ENCODE measurements at regions not wholly inside any gene's neighbourhood (a gene's known extent, or its start where the extent isn't known, plus 50 kb on each side); places are given as distances from the start of the nearest gene placed in this dataset.

DNA sequence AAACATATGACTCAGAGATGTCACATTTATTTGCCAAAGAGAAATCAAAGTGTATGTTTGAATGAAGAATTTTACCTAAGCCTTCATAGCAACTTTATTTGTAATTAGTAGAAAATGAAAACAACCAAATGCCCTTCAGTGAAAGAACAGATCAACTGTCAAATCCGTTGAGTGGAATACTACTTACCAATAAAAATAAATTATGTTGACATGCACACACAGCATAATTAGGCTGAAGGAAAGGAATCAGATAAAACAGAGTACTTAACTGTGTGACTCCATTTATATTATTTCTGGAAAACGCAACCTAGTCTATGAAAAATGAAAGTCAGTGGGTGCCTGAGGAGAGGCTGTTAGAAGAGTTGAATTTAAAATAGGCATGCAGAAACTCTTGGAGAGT lies 1034.6 kb upstream of the PCDH9 start:
- TF ChIP-seq, protein P1, sequence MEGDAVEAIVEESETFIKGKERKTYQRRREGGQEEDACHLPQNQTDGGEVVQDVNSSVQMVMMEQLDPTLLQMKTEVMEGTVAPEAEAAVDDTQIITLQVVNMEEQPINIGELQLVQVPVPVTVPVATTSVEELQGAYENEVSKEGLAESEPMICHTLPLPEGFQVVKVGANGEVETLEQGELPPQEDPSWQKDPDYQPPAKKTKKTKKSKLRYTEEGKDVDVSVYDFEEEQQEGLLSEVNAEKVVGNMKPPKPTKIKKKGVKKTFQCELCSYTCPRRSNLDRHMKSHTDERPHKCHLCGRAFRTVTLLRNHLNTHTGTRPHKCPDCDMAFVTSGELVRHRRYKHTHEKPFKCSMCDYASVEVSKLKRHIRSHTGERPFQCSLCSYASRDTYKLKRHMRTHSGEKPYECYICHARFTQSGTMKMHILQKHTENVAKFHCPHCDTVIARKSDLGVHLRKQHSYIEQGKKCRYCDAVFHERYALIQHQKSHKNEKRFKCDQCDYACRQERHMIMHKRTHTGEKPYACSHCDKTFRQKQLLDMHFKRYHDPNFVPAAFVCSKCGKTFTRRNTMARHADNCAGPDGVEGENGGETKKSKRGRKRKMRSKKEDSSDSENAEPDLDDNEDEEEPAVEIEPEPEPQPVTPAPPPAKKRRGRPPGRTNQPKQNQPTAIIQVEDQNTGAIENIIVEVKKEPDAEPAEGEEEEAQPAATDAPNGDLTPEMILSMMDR (IDR thresholded peaks at IDR 0.05; ENCODE audit: low read depth, low read length), result no peak
- DNase-seq (ENCODE audit: extremely low read depth, low read depth), result no peak

DNA sequence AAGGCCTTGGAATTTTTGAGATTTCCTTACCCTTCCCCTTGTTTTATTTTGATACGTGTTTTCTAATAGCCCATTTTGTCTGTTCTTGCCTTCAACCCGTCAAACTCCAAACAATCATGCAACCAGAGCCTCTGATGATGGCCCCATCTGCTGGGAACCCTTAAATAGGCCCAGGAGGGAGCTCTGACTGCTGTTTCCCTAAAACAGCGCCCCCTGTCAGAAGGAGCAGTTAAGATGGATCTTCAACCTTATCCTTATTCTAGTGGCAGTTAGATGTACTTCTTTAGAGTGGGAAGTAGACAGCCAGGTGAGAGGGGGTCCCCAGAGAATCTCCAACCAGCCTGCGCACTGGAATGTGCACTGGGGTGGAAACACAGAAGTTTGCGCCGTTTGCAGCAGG lies 1031.0 kb upstream of the PCDH9 start:
- TF ChIP-seq, protein P1 (IDR thresholded peaks at IDR 0.05; ENCODE audit: low read depth, low read length), result no peak
- no peak for DNase-seq (ENCODE audit: extremely low read depth, low read depth)

DNA sequence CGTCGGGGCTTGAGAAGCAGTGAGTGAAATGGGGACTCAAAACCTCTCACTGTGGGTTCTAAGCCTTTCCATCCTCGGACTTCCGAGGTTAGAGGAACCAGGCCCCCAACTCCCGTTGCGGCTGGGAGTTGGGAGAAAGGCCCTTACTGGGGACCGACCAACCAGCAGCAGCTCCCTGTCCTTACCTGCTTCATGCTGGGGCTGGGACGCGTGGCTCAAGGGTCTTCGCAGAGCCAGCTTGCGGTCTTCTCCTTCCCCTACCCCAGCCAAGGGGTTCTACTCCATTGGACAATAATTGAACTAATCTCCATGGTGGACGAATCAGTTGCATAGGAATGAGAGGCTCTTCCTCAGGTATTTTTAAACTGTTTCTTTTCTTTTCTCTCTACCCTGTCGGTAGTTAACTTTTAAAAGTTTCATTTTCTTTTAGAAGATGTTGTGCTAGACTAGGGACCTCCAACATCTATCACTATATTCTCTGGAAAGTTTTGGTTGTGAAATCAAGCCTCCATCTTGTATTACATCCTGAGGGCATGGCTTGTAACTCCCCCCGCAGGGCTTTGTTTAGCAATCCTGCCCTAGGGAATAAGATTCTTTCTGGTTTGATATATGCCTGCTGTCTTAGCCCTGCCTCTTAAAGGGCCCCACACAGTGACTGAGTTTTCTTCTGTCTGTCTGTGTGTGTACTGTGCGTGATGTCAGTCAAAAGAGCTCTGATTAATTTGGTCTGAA lies 1027.1 kb upstream of the PCDH9 start:
- DNase-seq (ENCODE audit: extremely low read depth, low read depth), result no peak
- TF ChIP-seq, protein P1 (IDR thresholded peaks at IDR 0.05; ENCODE audit: low read depth, low read length), result no peak

DNA sequence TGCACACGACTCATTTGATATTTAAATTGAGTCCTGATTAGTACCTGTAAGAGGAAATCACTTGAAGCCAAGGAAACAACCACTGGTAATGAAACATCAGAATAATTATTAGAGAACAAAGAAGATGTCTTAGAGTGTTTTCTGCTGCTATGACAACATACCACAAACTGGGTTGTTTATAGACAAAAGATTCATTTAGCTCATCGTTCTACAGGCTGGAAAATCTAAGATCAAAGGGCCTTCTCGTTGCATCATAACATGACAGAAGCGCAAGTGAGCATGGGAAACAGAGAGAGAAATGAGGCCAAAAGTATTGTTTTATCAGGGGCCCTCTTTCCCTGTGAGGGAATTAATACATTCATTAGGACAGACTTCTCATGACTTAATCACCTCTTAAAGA lies 1024.0 kb upstream of the PCDH9 start:
- no peak for DNase-seq (ENCODE audit: extremely low read depth, low read depth)
- TF ChIP-seq, protein P1 (IDR thresholded peaks at IDR 0.05; ENCODE audit: low read depth, low read length), result no peak

DNA sequence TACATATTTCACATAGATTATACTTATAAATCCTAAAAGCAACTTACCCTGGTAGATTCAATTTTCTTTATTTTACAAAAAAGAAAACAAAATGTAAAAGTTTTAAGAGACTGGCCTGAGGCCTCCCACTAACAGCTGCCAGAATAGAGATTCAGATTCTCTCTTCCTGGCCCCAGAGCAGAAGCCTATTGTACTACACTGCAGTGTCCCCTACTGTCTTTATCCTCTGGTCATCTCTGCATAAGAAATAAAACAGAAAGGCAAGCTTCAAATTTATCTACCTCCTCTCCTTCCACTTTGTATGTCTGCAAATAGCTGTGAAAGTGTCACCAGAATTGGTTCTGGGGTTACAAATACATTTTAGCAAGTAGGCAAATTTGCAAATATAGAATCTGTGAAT lies 1004.1 kb upstream of the PCDH9 start:
- DNase-seq (ENCODE audit: extremely low read depth, low read depth), result no peak
- TF ChIP-seq, protein P1 (IDR thresholded peaks at IDR 0.05; ENCODE audit: low read depth, low read length), result no peak

DNA sequence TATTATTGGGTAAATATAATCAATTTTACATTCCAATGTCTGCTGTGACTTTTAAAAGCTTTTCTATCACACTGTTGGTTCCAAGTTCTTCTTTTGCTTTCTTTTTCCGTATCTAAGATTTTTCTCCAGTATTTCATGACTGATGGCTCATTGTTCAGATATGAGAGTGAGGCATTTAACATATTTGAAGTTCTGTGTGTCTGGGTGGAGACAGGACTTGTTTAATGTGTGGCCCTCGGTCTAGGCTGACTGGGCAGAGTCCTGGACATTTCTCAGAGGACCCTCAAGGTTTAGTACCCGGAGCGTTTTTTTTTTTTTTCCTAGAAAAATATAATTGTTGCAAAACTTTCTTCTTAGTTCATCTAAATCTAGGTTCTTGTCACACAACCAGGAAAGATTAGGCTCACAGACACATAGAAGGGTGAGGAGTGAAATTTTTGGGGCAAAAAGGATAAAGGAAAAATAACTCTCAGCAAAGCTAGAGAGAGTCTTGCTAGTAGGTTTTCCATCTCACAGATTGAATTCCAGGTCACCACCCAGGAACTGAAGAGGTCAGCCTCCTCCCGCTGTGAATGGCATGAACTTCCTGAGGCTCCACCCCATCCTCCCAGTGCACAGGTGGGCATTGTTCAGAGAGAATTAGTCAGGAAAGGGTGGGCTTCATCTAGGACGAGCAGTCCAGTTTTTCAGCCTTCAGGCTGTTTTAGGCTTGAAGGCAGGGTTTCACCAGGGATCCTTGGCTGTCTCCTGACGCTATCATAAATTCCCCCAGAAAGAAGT lies 1002.4 kb upstream of the PCDH9 start:
- no peak for DNase-seq (ENCODE audit: extremely low read depth, low read depth)
- TF ChIP-seq, protein P1 (IDR thresholded peaks at IDR 0.05; ENCODE audit: low read depth, low read length), result no peak

DNA sequence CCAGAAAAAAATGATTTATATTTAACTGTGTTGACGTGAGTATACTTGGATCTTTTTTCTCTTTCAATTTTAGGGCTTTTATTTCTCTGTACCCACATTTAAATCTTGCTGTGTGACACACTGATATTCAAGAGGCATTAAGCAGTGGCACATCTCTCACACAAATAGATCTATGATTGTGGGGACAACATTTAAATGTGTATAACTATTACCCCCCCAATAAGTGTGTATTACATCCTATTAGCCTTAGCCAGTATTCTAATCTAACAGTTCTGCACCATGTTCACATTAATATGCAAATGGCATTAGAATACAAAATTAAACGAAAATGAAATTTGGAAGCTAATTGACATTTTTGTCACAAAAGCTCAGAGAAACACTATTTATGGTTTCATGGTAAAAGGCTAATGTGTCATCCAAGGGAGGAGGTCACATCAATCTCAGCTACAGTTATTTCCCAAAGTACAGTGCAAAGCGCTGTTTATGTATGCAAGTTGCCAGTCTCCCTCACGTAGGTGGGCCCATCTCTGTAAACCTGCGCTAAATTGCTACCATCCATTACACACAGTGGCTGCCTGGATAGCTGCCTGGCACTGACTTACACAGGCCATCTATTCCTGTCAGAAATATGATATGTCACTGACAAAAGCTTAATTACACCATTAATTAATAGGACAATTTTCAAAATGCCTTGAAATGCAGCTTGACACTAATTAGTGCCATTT lies 984.7 kb upstream of the PCDH9 start:
- DNase-seq (ENCODE audit: extremely low read depth, low read depth), result no peak
- TF ChIP-seq, protein P1 (IDR thresholded peaks at IDR 0.05; ENCODE audit: low read depth, low read length), result no peak
